ENCODE measurements at regions not wholly inside any gene's neighbourhood (a gene's known extent, or its start where the extent isn't known, plus 50 kb on each side); places are given as distances from the start of the nearest gene placed in this dataset.
"Not testable (repeated sequence)": the region's sequence is repeated elsewhere in the genome, so short reads cannot be mapped to it uniquely, and the experiment has no call there.

DNA sequence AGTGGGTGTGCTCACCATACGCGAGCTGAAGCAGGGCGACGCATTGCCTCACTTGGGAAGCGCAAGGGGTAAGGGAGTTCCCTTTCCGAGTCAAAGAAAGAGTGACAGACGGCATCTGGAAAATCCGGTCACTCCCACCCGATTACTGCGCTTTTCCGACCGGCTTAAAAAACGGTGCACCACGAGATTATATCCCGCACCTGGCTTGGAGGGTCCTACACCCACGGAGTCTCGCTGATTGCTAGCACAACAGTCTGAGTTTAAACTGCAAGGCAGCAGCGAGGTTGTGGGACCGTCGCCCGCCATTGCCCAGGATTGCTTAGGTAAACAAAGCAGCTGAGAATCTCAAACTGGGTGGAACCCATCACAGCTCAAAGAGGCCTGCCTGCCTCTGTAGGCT lies 408.7 kb downstream of the CCT8L2 start:
- not testable (repeated sequence) for H4K20me1 ChIP-seq (ENCODE audit: insufficient read depth); BruUV-seq (replicated peaks)

More for the DNA sequence above, 408.7 kb downstream of the CCT8L2 start:
- POLR2A ChIA-PET; H3K27me3 ChIP-seq (ENCODE audit: insufficient read depth, low read length); H2AFZ ChIP-seq (ENCODE audit: low read depth, low read length, poor library complexity, severe bottlenecking); ATAC-seq; H3K9ac ChIP-seq (ENCODE audit: low read length); DNase-seq (ENCODE audit: low read depth, low spot score); intact Hi-C loops (cut with micrococcal nuclease); RAD21 ChIA-PET (ENCODE audit: low non-redundant PET in 1 of 2, low total read pairs in 2 of 2, uncharacterized antibody in 2 of 2, unreplicated experiment in 2 of 2); H3K9me3 ChIP-seq (ENCODE audit: control insufficient read depth in 1 of 2, insufficient read depth in 1 of 2, low read depth in 1 of 2, low read length in 2 of 2); H3K4me1 ChIP-seq (ENCODE audit: control insufficient read depth in 1 of 2, insufficient read depth in 2 of 2, low read length in 2 of 2); H3K4me3 ChIP-seq (replicated peaks in 1 of 2; ENCODE audit: low read depth in 1 of 2, low read length in 2 of 2); H3K4me2 ChIP-seq (ENCODE audit: low read length); H3K79me2 ChIP-seq (ENCODE audit: insufficient read depth, low read length); CTCF ChIA-PET; H3K27ac ChIP-seq (ENCODE audit: low read depth, low read length); H3K9me2 ChIP-seq (ENCODE audit: insufficient read depth); H3K36me3 ChIP-seq (ENCODE audit: control insufficient read depth in 1 of 2, insufficient read depth in 2 of 2, low read length in 2 of 2): not testable (repeated sequence)

Measured in HCT116 (cell line).